ENCODE measurements at regions not wholly inside any gene's neighbourhood (a gene's known extent, or its start where the extent isn't known, plus 50 kb on each side); places are given as distances from the start of the nearest gene placed in this dataset.

DNA sequence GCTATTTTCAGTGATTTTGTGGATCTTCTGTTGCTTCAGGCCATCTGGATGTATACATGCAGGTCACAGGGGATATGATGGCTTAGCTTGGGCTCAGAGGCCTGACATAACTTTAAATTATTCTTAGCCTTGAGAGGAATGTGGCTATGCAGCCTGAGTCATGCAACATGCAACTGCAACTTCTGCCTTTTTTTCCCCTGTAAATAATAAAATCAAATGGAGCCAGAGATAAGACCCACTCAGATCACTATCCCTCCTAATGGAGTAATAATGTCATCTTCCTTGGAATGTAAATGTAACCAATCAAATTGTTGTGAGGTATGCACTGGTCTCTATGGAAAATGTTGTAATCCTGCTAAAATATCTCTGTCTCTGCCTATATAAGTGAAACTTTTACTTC lies 54.9 kb downstream of the MAGEB17 start:
- peaks cover 53% of the 10 kb centered on the region for H3K9me3 ChIP-seq (ENCODE audit: control insufficient read depth, insufficient read depth, low read depth, low read length)
- peaks cover 14% of the 10 kb centered on the region; the same call in 1 of the 2 replicates for H3K36me3 ChIP-seq (ENCODE audit: control insufficient read depth, insufficient read depth, low read length)
- H3K4me1 ChIP-seq (ENCODE audit: control insufficient read depth, insufficient read depth, low read length): peaks cover under 1% of the 10 kb centered on the region; the same call in 1 of the 2 replicates
- no peak overlapping the region for H3K4me3 ChIP-seq (ENCODE audit: low read depth, low read length)
- H3K27me3 ChIP-seq (ENCODE audit: control insufficient read depth, insufficient read depth, low read length): no peaks in the 10 kb centered on the region
- no peak overlapping the region for H3K27ac ChIP-seq (ENCODE audit: low read depth, low read length)
- H3K9ac ChIP-seq (ENCODE audit: low read length): no peak overlapping the region

DNA sequence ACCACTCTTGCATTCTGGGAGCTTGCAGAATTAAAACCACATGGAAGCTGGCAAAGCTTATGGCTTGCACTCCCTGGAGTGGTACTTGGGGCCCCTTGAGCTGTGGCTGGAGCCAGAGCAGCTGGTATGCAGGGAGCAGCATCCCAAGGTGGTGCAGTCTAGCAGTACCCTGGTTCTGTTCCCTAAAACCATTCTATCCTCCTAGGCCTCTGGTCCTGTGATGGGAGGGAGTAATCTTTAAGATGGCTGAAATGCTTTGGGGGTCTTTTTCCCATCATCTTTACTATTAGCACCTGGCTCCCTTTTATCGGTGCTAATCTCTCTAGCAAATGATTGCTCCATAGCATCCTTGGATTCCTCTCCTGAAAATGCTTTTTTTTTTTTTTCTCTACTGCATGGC lies 56.1 kb downstream of the MAGEB17 start:
- Histone ChIP-seq H3K4me1 (ENCODE audit: control insufficient read depth, insufficient read depth, low read length) (peaks cover 7% of the 10 kb centered on the region; the same call in 1 of the 2 replicates), H3K27ac (ENCODE audit: low read depth, low read length) (no peak overlapping the region), H3K9me3 (ENCODE audit: control insufficient read depth, insufficient read depth, low read depth, low read length) (peaks cover 53% of the 10 kb centered on the region), H3K4me3 (ENCODE audit: low read depth, low read length) (no peak overlapping the region), H3K36me3 (ENCODE audit: control insufficient read depth, insufficient read depth, low read length) (peaks cover 14% of the 10 kb centered on the region; the same call in 1 of the 2 replicates), H3K9ac (ENCODE audit: low read length) (no peak overlapping the region), H3K27me3 (ENCODE audit: control insufficient read depth, insufficient read depth, low read length) (no peaks in the 10 kb centered on the region)

DNA sequence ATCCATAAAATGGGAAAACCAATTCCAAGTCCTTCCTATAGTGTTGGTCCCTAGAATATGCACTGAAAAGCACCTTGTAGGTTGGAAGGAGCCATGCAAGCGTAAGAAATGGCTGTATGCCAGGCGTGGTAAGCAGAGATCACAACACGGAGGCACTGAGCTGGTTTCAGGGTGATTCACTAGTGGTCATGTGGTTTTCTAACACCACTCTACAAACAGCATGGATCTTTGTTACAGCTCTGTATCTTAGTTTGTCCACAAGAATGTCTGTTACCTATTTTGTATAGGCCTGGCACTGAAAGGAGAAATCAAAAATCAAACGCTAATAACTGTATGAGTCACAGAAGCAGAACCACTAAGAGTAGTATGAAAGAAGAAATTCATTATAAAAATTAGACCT lies 71.9 kb downstream of the MAGEB17 start:
- Histone ChIP-seq H3K9me3 (ENCODE audit: control insufficient read depth, insufficient read depth, low read depth, low read length) (peaks cover 14% of the 10 kb centered on the region), H3K27me3 (ENCODE audit: control insufficient read depth, insufficient read depth, low read length) (no peaks in the 10 kb centered on the region), H3K27ac (ENCODE audit: low read depth, low read length) (no peak overlapping the region), H3K4me3 (ENCODE audit: low read depth, low read length) (no peak overlapping the region), H3K36me3 (ENCODE audit: control insufficient read depth, insufficient read depth, low read length) (no peaks in the 10 kb centered on the region), H3K9ac (ENCODE audit: low read length) (no peak overlapping the region), H3K4me1 (ENCODE audit: control insufficient read depth, insufficient read depth, low read length) (no peaks in the 10 kb centered on the region)

DNA sequence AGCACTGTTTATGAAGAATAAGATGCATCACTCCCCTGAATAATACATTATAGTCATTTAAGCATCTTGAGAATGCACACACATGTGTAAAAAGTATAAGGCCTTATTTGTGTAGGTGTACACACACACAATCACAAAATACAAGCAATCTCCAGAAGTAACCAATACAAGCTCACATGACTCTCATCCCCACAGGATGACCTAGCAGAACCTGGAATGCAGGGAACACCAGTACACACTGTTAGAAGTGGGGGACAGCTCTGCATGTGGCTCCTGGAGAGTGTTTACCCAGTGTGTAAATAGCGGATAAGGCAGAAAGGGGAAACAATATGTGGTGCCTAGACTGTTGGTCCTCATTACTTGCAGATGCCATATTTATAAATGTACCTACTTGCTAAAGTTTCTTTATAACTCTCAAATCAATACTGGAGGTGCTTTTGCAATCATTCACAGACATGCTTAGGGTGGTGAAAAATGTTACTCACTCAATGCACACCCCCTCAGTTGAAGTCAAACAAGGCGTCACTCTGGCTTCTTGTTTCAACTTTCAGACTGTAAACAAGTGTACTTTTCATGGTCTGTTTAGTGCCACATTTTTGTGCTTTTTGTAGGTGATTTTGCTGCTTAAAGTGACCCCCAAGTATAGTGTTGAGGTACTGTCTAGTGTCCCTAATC lies 73.1 kb downstream of the MAGEB17 start:
- H3K4me1 ChIP-seq (ENCODE audit: control insufficient read depth, insufficient read depth, low read length): no peaks in the 10 kb centered on the region
- no peak overlapping the region for H3K4me3 ChIP-seq (ENCODE audit: low read depth, low read length)
- no peak overlapping the region for H3K9ac ChIP-seq (ENCODE audit: low read length)
- peaks cover 14% of the 10 kb centered on the region for H3K9me3 ChIP-seq (ENCODE audit: control insufficient read depth, insufficient read depth, low read depth, low read length)
- H3K36me3 ChIP-seq (ENCODE audit: control insufficient read depth, insufficient read depth, low read length): no peaks in the 10 kb centered on the region
- no peaks in the 10 kb centered on the region for H3K27me3 ChIP-seq (ENCODE audit: control insufficient read depth, insufficient read depth, low read length)
- H3K27ac ChIP-seq (ENCODE audit: low read depth, low read length): no peak overlapping the region

DNA sequence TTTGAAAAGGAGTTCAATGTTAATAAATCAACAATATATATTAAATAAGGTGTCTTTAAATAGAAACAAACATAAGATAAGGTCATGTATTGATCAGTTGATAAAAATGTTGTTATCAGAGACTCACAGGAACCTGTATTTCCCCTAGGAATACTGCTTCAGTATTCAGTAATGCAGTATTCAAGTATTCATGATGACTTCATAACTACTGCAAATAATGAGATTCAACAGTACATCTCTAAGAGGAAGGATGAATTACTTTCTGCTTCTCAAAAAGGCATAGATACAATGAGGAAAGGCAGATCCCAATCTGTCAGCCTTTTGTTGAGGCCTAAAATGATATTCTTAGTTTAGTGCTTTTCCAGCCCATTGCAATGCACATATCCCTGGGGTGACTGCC lies 73.7 kb downstream of the MAGEB17 start:
- no peak overlapping the region for H3K9ac ChIP-seq (ENCODE audit: low read length)
- no peaks in the 10 kb centered on the region for H3K36me3 ChIP-seq (ENCODE audit: control insufficient read depth, insufficient read depth, low read length)
- no peak overlapping the region for H3K27ac ChIP-seq (ENCODE audit: low read depth, low read length)
- no peak overlapping the region for H3K4me3 ChIP-seq (ENCODE audit: low read depth, low read length)
- H3K4me1 ChIP-seq (ENCODE audit: control insufficient read depth, insufficient read depth, low read length): no peaks in the 10 kb centered on the region
- peaks cover 10% of the 10 kb centered on the region for H3K9me3 ChIP-seq (ENCODE audit: control insufficient read depth, insufficient read depth, low read depth, low read length)
- H3K27me3 ChIP-seq (ENCODE audit: control insufficient read depth, insufficient read depth, low read length): no peaks in the 10 kb centered on the region

DNA sequence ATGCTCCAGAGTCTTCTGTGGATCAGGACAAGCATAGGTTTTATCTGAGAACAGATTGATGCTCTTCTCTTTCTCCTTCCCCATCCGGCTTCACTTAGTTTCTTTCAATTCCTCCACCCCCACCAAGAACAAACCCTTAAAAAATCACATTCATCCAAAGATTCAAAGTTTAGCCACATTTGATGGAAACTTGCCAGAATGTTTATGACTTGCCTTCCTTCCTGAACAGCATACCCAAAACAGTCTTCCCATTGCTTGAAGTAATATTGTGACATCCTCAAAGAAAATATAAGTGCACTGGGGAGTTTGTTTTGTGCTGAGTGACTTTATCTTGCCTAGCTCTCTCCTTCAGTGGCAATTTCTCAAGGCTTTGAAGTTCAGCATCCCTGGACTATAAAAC lies 83.0 kb downstream of the MAGEB17 start:
- no peak overlapping the region for H3K9ac ChIP-seq (ENCODE audit: low read length)
- H3K27me3 ChIP-seq (ENCODE audit: control insufficient read depth, insufficient read depth, low read length): no peaks in the 10 kb centered on the region
- H3K4me3 ChIP-seq (ENCODE audit: low read depth, low read length): no peak overlapping the region

GRCh38 chrX:16251782-16252181 lies 84.5 kb downstream of the MAGEB17 start:
- H3K9ac ChIP-seq (ENCODE audit: low read length): no peak overlapping the region
- H3K4me3 ChIP-seq (ENCODE audit: low read depth, low read length): no peak overlapping the region
- H3K9me3 ChIP-seq (ENCODE audit: control insufficient read depth, insufficient read depth, low read depth, low read length): peaks cover 9% of the 10 kb centered on the region
- H3K27ac ChIP-seq (ENCODE audit: low read depth, low read length): no peak overlapping the region
- no peaks in the 10 kb centered on the region for H3K27me3 ChIP-seq (ENCODE audit: control insufficient read depth, insufficient read depth, low read length)
- peaks cover 9% of the 10 kb centered on the region; the same call in 1 of the 2 replicates for H3K4me1 ChIP-seq (ENCODE audit: control insufficient read depth, insufficient read depth, low read length)
- no peaks in the 10 kb centered on the region for H3K36me3 ChIP-seq (ENCODE audit: control insufficient read depth, insufficient read depth, low read length)

More for the DNA sequence above, 83.0 kb downstream of the MAGEB17 start:
- no peaks in the 10 kb centered on the region for H3K36me3 ChIP-seq (ENCODE audit: control insufficient read depth, insufficient read depth, low read length)
- peaks cover 9% of the 10 kb centered on the region; the same call in 1 of the 2 replicates for H3K4me1 ChIP-seq (ENCODE audit: control insufficient read depth, insufficient read depth, low read length)
- no peaks in the 10 kb centered on the region for H3K9me3 ChIP-seq (ENCODE audit: control insufficient read depth, insufficient read depth, low read depth, low read length)
- no peak overlapping the region for H3K27ac ChIP-seq (ENCODE audit: low read depth, low read length)

- H3K4me3 ChIP-seq (ENCODE audit: low read depth, low read length): no peak overlapping the region
- no peaks in the 10 kb centered on the region for H3K36me3 ChIP-seq (ENCODE audit: control insufficient read depth, insufficient read depth, low read length)
- peaks cover 20% of the 10 kb centered on the region for H3K4me1 ChIP-seq (ENCODE audit: control insufficient read depth, insufficient read depth, low read length)
- H3K9ac ChIP-seq (ENCODE audit: low read length): no peak overlapping the region
- H3K9me3 ChIP-seq (ENCODE audit: control insufficient read depth, insufficient read depth, low read depth, low read length): peaks cover 16% of the 10 kb centered on the region
- H3K27me3 ChIP-seq (ENCODE audit: control insufficient read depth, insufficient read depth, low read length): no peaks in the 10 kb centered on the region
- no peak overlapping the region for H3K27ac ChIP-seq (ENCODE audit: low read depth, low read length)
Observed at GRCh38 chrX:16258882-16259281, 91.6 kb downstream of the MAGEB17 start.

DNA sequence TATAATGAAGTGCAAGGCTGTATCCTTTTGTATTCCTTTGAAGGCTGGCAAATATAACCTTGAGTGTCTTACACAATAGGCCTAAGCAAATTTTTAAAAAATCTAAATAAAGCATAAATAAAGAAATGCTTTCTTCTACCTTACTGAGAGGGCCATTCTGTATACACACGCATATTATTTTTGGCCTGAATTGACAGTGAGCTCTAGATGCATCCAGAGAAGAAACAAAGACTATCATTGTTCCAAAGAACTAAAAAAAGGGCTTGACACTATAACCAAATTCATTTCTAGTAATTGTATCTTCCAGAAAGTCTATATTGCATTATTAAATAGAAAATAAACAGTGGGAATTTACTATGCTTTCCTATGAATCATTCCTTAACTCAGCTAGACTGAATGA lies 100.2 kb downstream of the MAGEB17 start:
- Histone ChIP-seq H3K36me3 (ENCODE audit: control insufficient read depth, insufficient read depth, low read length) (no peaks in the 10 kb centered on the region), H3K27me3 (ENCODE audit: control insufficient read depth, insufficient read depth, low read length) (no peaks in the 10 kb centered on the region), H3K27ac (ENCODE audit: low read depth, low read length) (no peak overlapping the region), H3K4me1 (ENCODE audit: control insufficient read depth, insufficient read depth, low read length) (no peaks in the 10 kb centered on the region), H3K9me3 (ENCODE audit: control insufficient read depth, insufficient read depth, low read depth, low read length) (no peaks in the 10 kb centered on the region), H3K9ac (ENCODE audit: low read length) (no peak overlapping the region), H3K4me3 (ENCODE audit: low read depth, low read length) (no peak overlapping the region)

GRCh38 chrX:16268206-16268605 lies 100.9 kb downstream of the MAGEB17 start:
- H3K9me3 ChIP-seq (ENCODE audit: control insufficient read depth, insufficient read depth, low read depth, low read length): peaks cover under 1% of the 10 kb centered on the region; the same call in 1 of the 2 replicates

GRCh38 chrX:16278927-16279326 lies 111.6 kb downstream of the MAGEB17 start:
- H3K4me3 ChIP-seq (ENCODE audit: low read depth, low read length): no peak overlapping the region
- H3K27me3 ChIP-seq (ENCODE audit: control insufficient read depth, insufficient read depth, low read length): no peaks in the 10 kb centered on the region
- H3K27ac ChIP-seq (ENCODE audit: low read depth, low read length): no peak overlapping the region
- H3K9ac ChIP-seq (ENCODE audit: low read length): no peak overlapping the region
- no peaks in the 10 kb centered on the region for H3K36me3 ChIP-seq (ENCODE audit: control insufficient read depth, insufficient read depth, low read length)
- peaks cover 8% of the 10 kb centered on the region; the same call in 1 of the 2 replicates for H3K9me3 ChIP-seq (ENCODE audit: control insufficient read depth, insufficient read depth, low read depth, low read length)
- no peaks in the 10 kb centered on the region for H3K4me1 ChIP-seq (ENCODE audit: control insufficient read depth, insufficient read depth, low read length)

More at GRCh38 chrX:16268206-16268605, 100.9 kb downstream of the MAGEB17 start:
- Histone ChIP-seq H3K4me3 (ENCODE audit: low read depth, low read length) (no peak overlapping the region), H3K27me3 (ENCODE audit: control insufficient read depth, insufficient read depth, low read length) (no peaks in the 10 kb centered on the region), H3K36me3 (ENCODE audit: control insufficient read depth, insufficient read depth, low read length) (no peaks in the 10 kb centered on the region), H3K9ac (ENCODE audit: low read length) (no peak overlapping the region), H3K4me1 (ENCODE audit: control insufficient read depth, insufficient read depth, low read length) (no peaks in the 10 kb centered on the region), H3K27ac (ENCODE audit: low read depth, low read length) (no peak overlapping the region)

All from HUES6 (cell line).